GM21619 (cell line): ENCODE measurements at regions not wholly inside any gene's neighbourhood (a gene's known extent, or its start where the extent isn't known, plus 50 kb on each side); places are given as distances from the start of the nearest gene placed in this dataset.
A peak's percentile ranks its signal among the peaks of the same experiment; 100 is the strongest.

ENCODE experiments used
- ATAC-seq: cut with Tn5 transposase; IDR thresholded peaks from one replicate; pipeline ENCODE4 v1.9.1; 2021; ENCODE audit not compliant: unreplicated experiment

GRCh38 chr22:18731075-18731666 lies 119.5 kb upstream of the RIMBP3 start:
- no peak for ATAC-seq

- ATAC-seq: peak; percentile 94
Measured at GRCh38 chr22:18730410-18730809, 118.7 kb upstream of the RIMBP3 start.
